PC-9 (cell line): ENCODE measurements at regions not wholly inside any gene's neighbourhood (a gene's known extent, or its start where the extent isn't known, plus 50 kb on each side); places are given as distances from the start of the nearest gene placed in this dataset.

ENCODE experiments used
- EZH2 ChIP-seq: fragments of 200-600 bp; sonication (generic); IDR thresholded peaks from 2 replicates; pipeline ENCODE4 v1.8.0; 2017; ENCODE audit warnings: antibody characterized with exemption, low read depth
- TF ChIP-seq, protein P1 (sequence below): fragments of 200-600 bp; sonication (generic); conservative IDR thresholded peaks from 2 replicates; pipeline ENCODE4 v1.6.1; 2017; ENCODE audit warnings: mixed run types, antibody characterized with exemption, mild to moderate bottlenecking, moderate library complexity

DNA sequence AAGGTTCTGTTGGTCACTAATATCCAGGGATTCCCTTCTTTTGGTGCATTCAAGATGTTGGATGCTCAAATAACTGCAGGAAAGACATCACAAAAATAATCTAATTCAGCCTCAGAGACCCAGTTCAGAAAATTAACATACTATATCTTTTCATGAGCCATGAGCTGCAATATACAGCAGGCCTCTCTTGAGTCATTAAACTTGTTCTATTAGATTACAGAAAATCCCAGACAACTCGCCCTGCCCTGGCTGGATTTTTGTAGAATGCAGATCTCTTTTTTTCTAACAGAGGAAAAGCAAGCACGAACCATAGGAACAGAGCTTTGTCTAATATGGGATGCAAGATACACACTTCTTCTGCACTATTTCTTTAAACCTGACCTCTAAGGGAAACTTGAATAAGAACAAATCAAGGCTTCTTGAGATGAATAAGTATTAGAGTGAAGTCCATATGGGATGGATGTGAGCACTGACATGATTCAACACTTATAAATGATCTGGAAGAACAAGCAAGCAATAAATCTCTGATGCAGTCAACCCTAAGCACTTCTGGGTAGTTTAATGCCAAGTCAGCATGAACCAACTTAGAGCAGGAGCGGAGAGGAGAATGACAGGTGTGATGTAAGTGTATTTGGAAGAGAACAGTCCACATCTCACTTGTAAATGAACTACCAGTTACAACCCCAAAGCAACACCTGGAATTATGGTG lies 70.7 kb upstream of the GNAO1 start:
- TF ChIP-seq, protein P1, sequence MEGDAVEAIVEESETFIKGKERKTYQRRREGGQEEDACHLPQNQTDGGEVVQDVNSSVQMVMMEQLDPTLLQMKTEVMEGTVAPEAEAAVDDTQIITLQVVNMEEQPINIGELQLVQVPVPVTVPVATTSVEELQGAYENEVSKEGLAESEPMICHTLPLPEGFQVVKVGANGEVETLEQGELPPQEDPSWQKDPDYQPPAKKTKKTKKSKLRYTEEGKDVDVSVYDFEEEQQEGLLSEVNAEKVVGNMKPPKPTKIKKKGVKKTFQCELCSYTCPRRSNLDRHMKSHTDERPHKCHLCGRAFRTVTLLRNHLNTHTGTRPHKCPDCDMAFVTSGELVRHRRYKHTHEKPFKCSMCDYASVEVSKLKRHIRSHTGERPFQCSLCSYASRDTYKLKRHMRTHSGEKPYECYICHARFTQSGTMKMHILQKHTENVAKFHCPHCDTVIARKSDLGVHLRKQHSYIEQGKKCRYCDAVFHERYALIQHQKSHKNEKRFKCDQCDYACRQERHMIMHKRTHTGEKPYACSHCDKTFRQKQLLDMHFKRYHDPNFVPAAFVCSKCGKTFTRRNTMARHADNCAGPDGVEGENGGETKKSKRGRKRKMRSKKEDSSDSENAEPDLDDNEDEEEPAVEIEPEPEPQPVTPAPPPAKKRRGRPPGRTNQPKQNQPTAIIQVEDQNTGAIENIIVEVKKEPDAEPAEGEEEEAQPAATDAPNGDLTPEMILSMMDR: no peak
- TF ChIP-seq EZH2: no peak
